Fibroblast of pulmonary artery (primary cell): ENCODE measurements at regions not wholly inside any gene's neighbourhood (a gene's known extent, or its start where the extent isn't known, plus 50 kb on each side); places are given as distances from the start of the nearest gene placed in this dataset.

Source experiments
- DNase-seq: peaks from one replicate; pipeline ENCODE4 v3.0.0-alpha.2; 2010; ENCODE audit warnings: low read depth
- H3K4me3 ChIP-seq: replicated peaks from 2 replicates; pipeline ENCODE4 v1.5.1; 2011; ENCODE audit warnings: low read depth, mild to moderate bottlenecking, control low read depth, low read length, moderate library complexity
- TF ChIP-seq, protein P1 (sequence below): IDR thresholded peaks from 2 replicates; pipeline ENCODE4 v1.5.1; 2011; ENCODE audit warnings: mild to moderate bottlenecking, control low read depth, low read length, inconsistent platforms; ENCODE audit errors: missing control alignments

DNA sequence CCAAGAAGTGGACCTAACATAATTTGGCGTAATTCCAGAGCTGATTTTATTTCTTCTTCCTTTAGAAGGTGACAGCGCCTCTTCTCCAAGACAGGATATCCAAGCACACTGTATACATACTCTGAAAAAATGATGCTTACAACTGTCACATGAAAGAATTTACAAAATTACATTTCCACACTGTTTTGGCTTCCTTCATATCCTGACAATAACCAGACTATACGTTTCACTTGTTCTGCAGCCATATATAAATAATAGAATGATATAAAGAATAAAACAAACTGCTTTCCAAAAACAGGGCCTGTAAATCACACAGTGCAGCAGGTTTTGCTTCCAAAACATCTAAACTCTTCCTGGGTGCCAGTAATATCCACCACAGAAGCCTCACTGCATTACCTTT is 141.6 kb downstream of the FBXO8 start:
- DNase-seq, result no peak
- TF ChIP-seq, protein P1, sequence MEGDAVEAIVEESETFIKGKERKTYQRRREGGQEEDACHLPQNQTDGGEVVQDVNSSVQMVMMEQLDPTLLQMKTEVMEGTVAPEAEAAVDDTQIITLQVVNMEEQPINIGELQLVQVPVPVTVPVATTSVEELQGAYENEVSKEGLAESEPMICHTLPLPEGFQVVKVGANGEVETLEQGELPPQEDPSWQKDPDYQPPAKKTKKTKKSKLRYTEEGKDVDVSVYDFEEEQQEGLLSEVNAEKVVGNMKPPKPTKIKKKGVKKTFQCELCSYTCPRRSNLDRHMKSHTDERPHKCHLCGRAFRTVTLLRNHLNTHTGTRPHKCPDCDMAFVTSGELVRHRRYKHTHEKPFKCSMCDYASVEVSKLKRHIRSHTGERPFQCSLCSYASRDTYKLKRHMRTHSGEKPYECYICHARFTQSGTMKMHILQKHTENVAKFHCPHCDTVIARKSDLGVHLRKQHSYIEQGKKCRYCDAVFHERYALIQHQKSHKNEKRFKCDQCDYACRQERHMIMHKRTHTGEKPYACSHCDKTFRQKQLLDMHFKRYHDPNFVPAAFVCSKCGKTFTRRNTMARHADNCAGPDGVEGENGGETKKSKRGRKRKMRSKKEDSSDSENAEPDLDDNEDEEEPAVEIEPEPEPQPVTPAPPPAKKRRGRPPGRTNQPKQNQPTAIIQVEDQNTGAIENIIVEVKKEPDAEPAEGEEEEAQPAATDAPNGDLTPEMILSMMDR, result no peak
- no peak overlapping the region for H3K4me3 ChIP-seq

- no peak for DNase-seq
- TF ChIP-seq, protein P1, result no peak
- no peak overlapping the region for H3K4me3 ChIP-seq
Measured at GRCh38 chr4:174138616-174139015, 144.9 kb downstream of the FBXO8 start.

GRCh38 chr4:174137698-174138097 is 145.8 kb downstream of the FBXO8 start:
- no peak overlapping the region for H3K4me3 ChIP-seq
- TF ChIP-seq, protein P1, result no peak
- DNase-seq, result no peak

GRCh38 chr4:174135936-174136406 is 147.5 kb downstream of the FBXO8 start:
- TF ChIP-seq, protein P1, result no peak
- H3K4me3 ChIP-seq, result peak overlapping the region; percentile 30
- DNase-seq, result peak; percentile 20

GRCh38 chr4:174135530-174135929 is 147.9 kb downstream of the FBXO8 start:
- peak overlapping the region; percentile 30 for H3K4me3 ChIP-seq
- TF ChIP-seq, protein P1, result no peak
- no peak for DNase-seq

DNA sequence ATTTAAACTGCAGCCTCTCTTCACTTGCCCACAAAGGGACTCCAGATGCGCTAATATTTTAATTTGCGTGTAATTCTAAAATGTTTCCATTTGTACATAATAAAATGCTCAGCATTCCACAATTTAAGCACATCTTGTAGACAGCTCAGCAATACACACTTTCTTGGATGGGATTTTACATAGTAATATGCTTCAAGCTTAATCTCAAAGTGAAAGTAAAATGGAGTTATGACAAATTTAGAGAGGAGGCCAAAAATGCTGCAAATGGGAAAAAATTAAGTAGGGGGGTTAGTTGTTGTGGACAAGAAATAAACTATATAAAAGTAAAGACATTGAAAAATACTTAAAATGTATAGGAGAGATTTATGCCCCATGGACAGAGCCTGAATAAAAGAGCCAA is 149.1 kb downstream of the FBXO8 start:
- peak overlapping the region; percentile 27 for H3K4me3 ChIP-seq
- TF ChIP-seq, protein P1, result no peak
- peak; percentile 14 for DNase-seq

- H3K4me3 ChIP-seq, result no peak overlapping the region
- TF ChIP-seq, protein P1, result no peak
- DNase-seq, result no peak
Measured at GRCh38 chr4:174133551-174133950, 149.9 kb downstream of the FBXO8 start.
